ENCODE measurements at regions not wholly inside any gene's neighbourhood (a gene's known extent, or its start where the extent isn't known, plus 50 kb on each side); places are given as distances from the start of the nearest gene placed in this dataset.

GRCh38 chr17:70238646-70239045 is 69.3 kb downstream of the KCNJ2 start:
- Histone ChIP-seq H3K23ac (ENCODE audit: insufficient read length) (no peak overlapping the region), H2BK15ac (ENCODE audit: low read length) (no peak overlapping the region), H3K4me3 (ENCODE audit: extremely low read depth in 1 of 4, insufficient read depth in 2 of 4, low read depth in 3 of 4, low read length in 4 of 4) (no peak overlapping the region), H4K8ac (ENCODE audit: extremely low read depth, insufficient read depth, low read length) (no peak overlapping the region), H3K14ac (ENCODE audit: insufficient read length) (no peak overlapping the region), H3K4me1 (replicated peaks in 1 of 4; ENCODE audit: control insufficient read depth in 3 of 4, insufficient read depth in 4 of 4, low read length in 3 of 4) (no peaks in the 10 kb centered on the region), H2AFZ (ENCODE audit: low read length) (no peak overlapping the region), H3K4ac (replicated peaks; ENCODE audit: insufficient read length, low read depth, low read length) (no peak overlapping the region), H4K91ac (replicated peaks; ENCODE audit: insufficient read length, low read length) (no peak overlapping the region), H3K36me3 (ENCODE audit: control insufficient read depth in 2 of 4, insufficient read depth in 4 of 4, low read length in 3 of 4) (no peaks in the 10 kb centered on the region), H3K9ac (replicated peaks in 1 of 4; ENCODE audit: extremely low read depth in 1 of 4, low read depth in 3 of 4, low read length in 3 of 4) (no peak overlapping the region), H3K9me3 (ENCODE audit: insufficient read depth in 2 of 2, low read depth in 1 of 2, low read length in 1 of 2) (no peaks in the 10 kb centered on the region), H4K5ac (ENCODE audit: insufficient read length, low read depth, low read length) (no peak overlapping the region), H3K79me2 (ENCODE audit: control insufficient read depth in 1 of 2, insufficient read depth in 2 of 2, low read length in 2 of 2) (no peaks in the 10 kb centered on the region), H2BK20ac (ENCODE audit: low read length) (no peak overlapping the region), H2BK5ac (ENCODE audit: low read depth, low read length) (no peak overlapping the region), H2AK5ac (ENCODE audit: low read depth, low read length) (no peak overlapping the region), H2BK12ac (ENCODE audit: low read depth, low read length) (no peak overlapping the region), H3K56ac (replicated peaks; ENCODE audit: insufficient read length, low read depth, low read length) (no peak overlapping the region), H3K4me2 (ENCODE audit: insufficient read depth in 1 of 2, low read depth in 2 of 2, low read length in 2 of 2) (no peak overlapping the region), H3K23me2 (ENCODE audit: low read depth, low read length) (no peaks in the 10 kb centered on the region), H3K27me3 (replicated peaks in 1 of 4; ENCODE audit: control insufficient read depth in 3 of 4, extremely low read depth in 1 of 4, insufficient read depth in 3 of 4, low read length in 3 of 4) (no peaks in the 10 kb centered on the region), H3K27ac (ENCODE audit: low read depth, low read length) (no peak overlapping the region), H3K18ac (ENCODE audit: extremely low read depth, low read length) (no peak overlapping the region), H2BK120ac (replicated peaks; ENCODE audit: low read depth, low read length) (no peak overlapping the region), H3K79me1 (ENCODE audit: low read depth, low read length) (no peaks in the 10 kb centered on the region), H4K20me1 (replicated peaks in 1 of 2; ENCODE audit: control insufficient read depth in 1 of 2, insufficient read depth in 2 of 2, low read length in 2 of 2) (no peaks in the 10 kb centered on the region)
- no peak for FAIRE-seq
- ChIA-PET CTCF (ENCODE audit: partially characterized antibody) (interaction anchor here (1.3 kb wide), 1 partner anchor 12 kb away, joined by 3 read pairs; no protein-coding TSS in a partner anchor), POLR2A (ENCODE audit: partially characterized antibody) (no interaction called here)
- WGBS, 2 experiments (ENCODE audit: extremely low coverage in 1 of 2, insufficient coverage in 1 of 2, insufficient read length in 1 of 2, insufficient replicate concordance in 2 of 2, low coverage in 1 of 2, low lambda C conversion rate in 2 of 2, missing lambda C conversion rate in 1 of 2): 80% methylated on average over 4 of the region's 4 CpGs; no CpG with 5 or more reads in 1 of the 2 experiments
- DNase-seq (ENCODE audit: low read depth in 1 of 2, low spot score in 2 of 2): no peak
- TF ChIP-seq PHF8 (conservative IDR thresholded peaks at IDR 0.05; ENCODE audit: low read depth, low read length) (no peak), SIN3A (conservative IDR thresholded peaks at IDR 0.05 in 1 of 2, IDR thresholded peaks at IDR 0.05 in 1 of 2; ENCODE audit: low read depth in 1 of 2, low read length in 2 of 2) (no peak), ATF3 (IDR thresholded peaks at IDR 0.05; ENCODE audit: insufficient read depth, low read depth, low read length) (no peak), RAD21 (IDR thresholded peaks at IDR 0.05 in 1 of 2, conservative IDR thresholded peaks at IDR 0.05 in 1 of 2; ENCODE audit: low read depth in 2 of 2, low read length in 2 of 2) (no peak), CTCF (IDR thresholded peaks at IDR 0.05; ENCODE audit: control extremely low read depth in 1 of 3, insufficient read depth in 1 of 3, low read depth in 1 of 3, low read length in 3 of 3) (no peak), YY1 (IDR thresholded peaks at IDR 0.05; ENCODE audit: low read depth, low read length) (no peak), USF2 (IDR thresholded peaks at IDR 0.05; ENCODE audit: low read length) (no peak), RBBP5 (IDR thresholded peaks at IDR 0.05; ENCODE audit: borderline replicate concordance, low read depth, low read length) (no peak), EP300 (IDR thresholded peaks at IDR 0.05; ENCODE audit: borderline replicate concordance in 1 of 2, low read depth in 2 of 2, low read length in 2 of 2) (no peak)
